Heart right ventricle (tissue), 16 donors: ENCODE measurements at regions not wholly inside any gene's neighbourhood (a gene's known extent, or its start where the extent isn't known, plus 50 kb on each side); places are given as distances from the start of the nearest gene placed in this dataset.
A peak's percentile ranks its signal among the peaks of the same experiment; 100 is the strongest.

Experiments used
- ATAC-seq, 8 donors: fragments of 200-7000 bp; cut with Tn5 transposase; one replicate each; pipeline ENCODE4 v1.9.1; 2020; ENCODE audit warnings: mild to moderate bottlenecking in 8 of 8, moderate library complexity in 8 of 8, moderate number of reproducible peaks in 1 of 8
- DNase-seq, 2 donors: peaks; one replicate each; pipeline ENCODE4 v3.0.0-alpha.2; 2020
- H3K27ac ChIP-seq, 10 donors: fragments of 200-600 bp; sonication (generic) in 2 of 10; one replicate each; pipeline versions ENCODE4 v1.5.0 to v1.8.0; 2020 to 2022; ENCODE audit warnings: mild to moderate bottlenecking in 3 of 10
- H3K27me3 ChIP-seq, 7 donors: fragments of 200-600 bp; one replicate each; pipeline ENCODE4 v1.8.0; 2021 to 2022; ENCODE audit warnings: mild to moderate bottlenecking in 2 of 7
- H3K36me3 ChIP-seq, 9 donors: fragments of 200-600 bp; sonication (generic) in 1 of 9; one replicate each; pipeline versions ENCODE4 v1.5.0 to v1.8.0; 2020 to 2022; ENCODE audit warnings: mild to moderate bottlenecking in 2 of 9
- H3K4me1 ChIP-seq, 9 donors: fragments of 200-600 bp; sonication (generic) in 1 of 9; one replicate each; pipeline versions ENCODE4 v1.5.0 to v1.8.0; 2020 to 2022; ENCODE audit warnings: mild to moderate bottlenecking in 4 of 9
- H3K4me3 ChIP-seq, 10 donors: fragments of 200-600 bp; sonication (generic) in 2 of 10; one replicate each; pipeline versions ENCODE4 v1.5.0 to v1.8.0; 2020 to 2022; ENCODE audit warnings: mild to moderate bottlenecking in 7 of 10, moderate library complexity in 2 of 10
- H3K9me3 ChIP-seq, 11 donors: fragments of 200-600 bp in 10 of 11; sonication (generic) in 2 of 11; one replicate each; pipeline versions ENCODE4 v1.5.0 to v1.8.0; 2013 to 2022; ENCODE audit warnings: mild to moderate bottlenecking in 2 of 11, control low read depth in 1 of 11, moderate library complexity in 1 of 11
- CTCF ChIP-seq, 9 donors: fragments of 200-600 bp; sonication (generic) in 2 of 9; IDR thresholded peaks; one replicate each; pipeline versions ENCODE4 v1.5.0 to v1.8.0; 2021 to 2022; ENCODE audit warnings: antibody characterized with exemption in 9 of 9, mild to moderate bottlenecking in 5 of 9, moderate library complexity in 1 of 9
- WGBS, 2 donors: extraction: QIAGEN DNeasy Blood & Tissue Kit; methylation state at CpG; one replicate each; pipeline ENCODE4 v1.1.7; 2013; ENCODE audit warnings: inconsistent platforms in 1 of 2; 5-methylcytosine and 5-hydroxymethylcytosine counted together
- intact Hi-C, 10 donors: fragments of 100-400 bp; cut with DNase I; formaldehyde crosslinking; loops; one replicate each; pipeline versions ENCODE4 v1.11.1 to v1.14.2; 2022
- donor health status: Arrhythmogenic right ventricular cardiomyopathy.
- donor health status: ischemic (EF 13 %, LVEDD 7.1; RV severe dilation, severe dysfunction).
- donor health status: healthy with polysubstance abuse.
- donor health status: DM: no; HTN: yes; CAD: no.
- donor health status: DM: no; HTN: no; CAD: no.
- donor health status: ischemic (EF 25% LVEDD 6.9; RV normal size, moderate dysfunction).
- donor health status: ischemic (EF 25% LVEDD 5.7; RV mildly dilated, moderate dysfunction).
- donor health status: healthy.
- donor health status: DM: yes; HTN: yes; CAD: no.
- donor health status: Ischemic cardiomyopathy.
- donor health status: ischemic (EF 35%, LVEDD 5.7; RV mildly dilated, moderate dysfunction).
- donor health status: nonischemic (EF 11% LVEDD 7.7; RV severe dilation, severe dysfunction).
- donor health status: DM: yes; HTN: yes; CAD: no.
- donor health status: PGD.
- donor health status: ischemic (EF 29% LVEDD 5.4; RV normal size, mild dysfunction).
- donor health status: nonischemic (EF 23%, LVEDD 6.1; RV moderate dilation, normal function).

- peak overlapping the region in 1 of 10 donors; percentile 26 for H3K27ac ChIP-seq
- no peaks in the 10 kb centered on the region for H3K27me3 ChIP-seq
- intact Hi-C loops = no loop called here
- peaks cover 0 to 35% (median 0%) of the 10 kb centered on the region in 9 donors for H3K4me1 ChIP-seq
- no peak for TF ChIP-seq CTCF (IDR thresholded peaks at IDR 0.05)
- H3K36me3 ChIP-seq = no peaks in the 10 kb centered on the region
- no peak for ATAC-seq
- no peak for DNase-seq
- 52 to 54% methylated on average over 5 of the region's 5 CpGs for WGBS, 2 donors
- H3K9me3 ChIP-seq = no peaks in the 10 kb centered on the region
- no peak overlapping the region for H3K4me3 ChIP-seq
Observed at GRCh38 chr2:111678651-111679050, 205.3 kb downstream of the ANAPC1 start.

GRCh38 chr2:111679202-111679601 lies 204.8 kb downstream of the ANAPC1 start:
- 88% methylated on average over 2 of the region's 2 CpGs for WGBS, 2 donors
- H3K27me3 ChIP-seq = no peaks in the 10 kb centered on the region
- intact Hi-C loops = no loop called here
- ATAC-seq (no peak), DNase-seq (no peak)
- H3K4me3 ChIP-seq = no peak overlapping the region
- peaks cover 0 to 35% (median 0%) of the 10 kb centered on the region in 9 donors for H3K4me1 ChIP-seq
- peak overlapping the region in 1 of 10 donors; percentile 26 for H3K27ac ChIP-seq
- H3K36me3 ChIP-seq = no peaks in the 10 kb centered on the region
- no peaks in the 10 kb centered on the region for H3K9me3 ChIP-seq
- no peak for TF ChIP-seq CTCF (IDR thresholded peaks at IDR 0.05)

GRCh38 chr2:111684611-111685010 lies 199.4 kb downstream of the ANAPC1 start:
- ATAC-seq (no peak), DNase-seq (no peak)
- TF ChIP-seq CTCF (IDR thresholded peaks at IDR 0.05) = no peak
- H3K36me3 ChIP-seq = no peaks in the 10 kb centered on the region
- no peak overlapping the region for H3K4me3 ChIP-seq
- no peak overlapping the region for H3K27ac ChIP-seq
- no peaks in the 10 kb centered on the region for H3K27me3 ChIP-seq
- H3K9me3 ChIP-seq = no peaks in the 10 kb centered on the region
- WGBS, 2 donors = 73 to 75% methylated on average over 3 of the region's 3 CpGs
- H3K4me1 ChIP-seq = peaks cover 0 to under 1% (median 0%) of the 10 kb centered on the region in 9 donors
- intact Hi-C loops = no loop called here

- no peaks in the 10 kb centered on the region for H3K27me3 ChIP-seq
- H3K27ac ChIP-seq = no peak overlapping the region
- H3K9me3 ChIP-seq = no peaks in the 10 kb centered on the region
- no peaks in the 10 kb centered on the region for H3K4me1 ChIP-seq
- H3K4me3 ChIP-seq = no peak overlapping the region
- intact Hi-C loops = no loop called here
- no peak for DNase-seq
- no peak for TF ChIP-seq CTCF (IDR thresholded peaks at IDR 0.05)
- ATAC-seq = no peak
- no peaks in the 10 kb centered on the region for H3K36me3 ChIP-seq
Observed at GRCh38 chr2:111685342-111685741, 198.7 kb downstream of the ANAPC1 start.

GRCh38 chr2:111686994-111687393 lies 197.0 kb downstream of the ANAPC1 start:
- no peak for ATAC-seq
- no peak overlapping the region for H3K4me3 ChIP-seq
- DNase-seq = no peak
- no peak overlapping the region for H3K27ac ChIP-seq
- H3K4me1 ChIP-seq = no peaks in the 10 kb centered on the region
- WGBS, 2 donors = 93 to 99% methylated on average over 4 of the region's 4 CpGs
- TF ChIP-seq CTCF (IDR thresholded peaks at IDR 0.05) = no peak
- no peaks in the 10 kb centered on the region for H3K36me3 ChIP-seq
- intact Hi-C loops = no loop called here
- no peaks in the 10 kb centered on the region for H3K27me3 ChIP-seq
- no peaks in the 10 kb centered on the region for H3K9me3 ChIP-seq
